ENCODE measurements at regions not wholly inside any gene's neighbourhood (a gene's known extent, or its start where the extent isn't known, plus 50 kb on each side); places are given as distances from the start of the nearest gene placed in this dataset.
A peak's percentile ranks its signal among the peaks of the same experiment; 100 is the strongest.

GRCh38 chr6:95142661-95143335 lies 434.5 kb upstream of the MANEA start:
- no peak for DNase-seq (ENCODE audit: low read depth in 2 of 2)

DNA sequence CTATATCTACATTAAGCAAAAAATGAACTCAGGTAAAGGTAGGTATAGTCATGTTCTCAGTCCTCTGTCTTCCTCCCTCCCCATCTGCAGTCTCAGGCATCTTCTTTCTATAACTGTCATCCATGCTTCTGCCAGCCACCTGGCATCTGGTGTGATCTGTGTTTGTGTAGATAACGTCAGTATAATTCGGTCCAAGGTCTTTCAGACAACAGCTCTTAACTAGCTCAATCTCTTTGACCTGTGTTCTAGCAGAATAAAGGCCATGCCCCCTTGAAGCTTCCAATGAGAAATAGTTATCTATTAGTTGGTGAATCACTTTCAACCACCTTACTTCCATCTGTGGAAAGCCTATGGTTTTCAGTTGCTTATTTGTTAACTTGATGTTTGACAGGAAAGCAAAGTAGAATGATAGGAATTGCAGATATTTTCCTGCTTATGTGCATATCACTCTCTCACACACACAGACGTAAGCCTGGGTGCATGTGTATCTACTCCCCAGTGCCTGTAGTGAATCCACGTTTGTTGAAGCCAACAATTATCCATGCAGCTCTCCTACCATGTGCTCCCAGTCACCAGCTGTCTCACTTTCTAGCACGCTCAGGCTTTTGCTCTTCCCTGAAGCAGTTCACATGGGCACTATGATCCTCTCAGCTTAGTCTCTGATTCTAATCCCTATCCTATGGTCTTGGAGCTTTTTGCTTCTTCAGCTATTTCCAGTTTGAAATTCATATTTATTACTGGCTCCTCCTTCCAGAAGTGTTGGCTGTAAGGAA lies 433.7 kb upstream of the MANEA start:
- no peak for DNase-seq (ENCODE audit: low read depth in 2 of 2)

DNA sequence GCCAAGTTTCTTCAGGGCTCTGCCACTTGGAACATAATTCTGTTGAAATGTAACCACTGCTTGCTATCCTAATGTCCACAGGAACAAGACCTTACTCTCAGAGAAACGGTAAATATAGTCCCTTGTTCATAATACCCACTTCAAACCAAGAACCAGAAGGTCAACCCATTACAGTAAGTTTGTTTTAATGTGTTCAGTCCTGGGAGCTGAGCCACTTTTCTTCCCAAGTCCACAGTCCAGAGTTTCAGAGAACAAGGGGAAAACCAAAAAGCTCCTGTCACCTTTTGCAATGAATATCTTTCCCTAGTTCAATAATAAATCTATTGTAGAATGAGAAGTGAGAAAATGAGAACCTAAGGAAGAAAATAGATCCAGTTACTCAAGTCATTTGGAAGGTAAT lies 431.9 kb upstream of the MANEA start:
- no peak for DNase-seq (ENCODE audit: low read depth in 2 of 2)

DNA sequence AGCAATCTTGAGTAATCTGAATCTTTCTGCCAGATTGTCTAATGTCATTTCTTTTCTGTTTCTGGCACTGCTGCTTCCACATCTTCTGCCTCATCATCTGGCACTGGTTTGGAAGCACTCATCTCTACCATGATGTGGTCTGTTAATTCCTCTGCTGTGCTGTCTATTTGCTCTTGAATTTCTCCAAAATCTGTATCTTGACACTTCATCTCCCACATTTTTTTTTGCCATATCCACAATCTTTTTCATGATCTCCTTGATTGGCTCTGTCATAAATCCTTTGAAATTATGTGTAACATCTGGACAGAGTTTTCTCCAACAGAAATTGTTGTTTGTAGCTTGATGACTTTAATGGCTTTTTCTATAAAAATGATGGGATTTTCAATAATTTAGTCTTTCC lies 417.8 kb upstream of the MANEA start:
- DNase-seq (ENCODE audit: low read depth in 2 of 2), result no peak

DNA sequence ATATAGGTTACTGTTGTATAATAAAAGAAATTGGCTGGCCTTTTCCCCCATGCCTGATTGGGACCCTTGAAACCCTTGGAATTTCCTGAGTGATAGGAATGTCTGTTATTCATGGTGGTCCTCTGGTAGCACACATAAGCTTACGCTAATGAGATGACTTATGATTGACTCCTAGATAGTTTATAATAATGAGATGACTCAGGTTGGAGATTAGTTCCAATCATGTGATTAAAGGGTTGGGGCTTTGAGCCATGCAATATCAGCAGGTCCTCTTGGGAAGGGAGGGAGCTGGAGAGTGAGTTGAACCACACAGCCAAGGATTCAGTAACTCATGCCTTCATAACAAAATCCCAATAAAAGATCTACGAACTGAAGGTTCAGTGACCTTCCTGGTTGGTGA lies 407.6 kb upstream of the MANEA start:
- no peak for DNase-seq (ENCODE audit: low read depth in 2 of 2)

DNA sequence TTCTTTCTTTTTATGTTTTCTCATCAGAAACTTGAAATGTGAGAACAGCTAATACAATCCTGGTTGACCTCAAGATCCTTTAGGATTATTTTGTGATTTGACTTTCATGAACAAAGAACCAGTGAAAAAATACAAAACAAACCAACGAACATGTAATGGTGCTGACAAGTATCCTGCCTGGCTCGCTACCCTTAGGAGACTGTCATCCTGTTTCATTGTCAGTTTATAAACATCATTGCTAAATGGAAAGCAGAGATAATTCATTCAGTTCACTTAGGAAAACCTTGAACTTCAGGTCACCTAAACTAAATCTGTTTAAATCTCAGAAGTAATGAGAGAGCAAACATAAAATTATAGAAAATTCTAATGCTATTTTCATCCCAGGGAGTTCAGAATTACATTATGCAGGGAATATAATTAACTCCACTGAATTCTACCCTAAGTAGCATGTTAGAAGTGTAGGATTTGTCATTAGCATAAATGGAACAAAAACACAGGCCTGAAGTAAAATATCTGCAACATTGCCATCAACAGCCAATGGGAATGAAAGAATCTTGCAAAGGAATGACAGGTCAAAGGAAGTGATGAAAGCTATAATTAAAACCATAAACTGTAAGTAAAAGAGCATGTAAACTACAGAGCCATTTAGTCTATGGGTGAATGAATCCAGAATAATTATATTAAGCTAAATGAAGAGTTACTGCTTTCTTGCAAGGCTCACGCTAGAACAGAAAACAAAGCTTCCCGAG lies 401.2 kb upstream of the MANEA start:
- DNase-seq (ENCODE audit: low read depth in 2 of 2), result no peak

GRCh38 chr6:95185874-95186273 lies 391.5 kb upstream of the MANEA start:
- no peak for DNase-seq (ENCODE audit: low read depth in 2 of 2)

- DNase-seq (ENCODE audit: low read depth in 2 of 2), result no peak
Observed at GRCh38 chr6:95186710-95187109, 390.6 kb upstream of the MANEA start.

DNA sequence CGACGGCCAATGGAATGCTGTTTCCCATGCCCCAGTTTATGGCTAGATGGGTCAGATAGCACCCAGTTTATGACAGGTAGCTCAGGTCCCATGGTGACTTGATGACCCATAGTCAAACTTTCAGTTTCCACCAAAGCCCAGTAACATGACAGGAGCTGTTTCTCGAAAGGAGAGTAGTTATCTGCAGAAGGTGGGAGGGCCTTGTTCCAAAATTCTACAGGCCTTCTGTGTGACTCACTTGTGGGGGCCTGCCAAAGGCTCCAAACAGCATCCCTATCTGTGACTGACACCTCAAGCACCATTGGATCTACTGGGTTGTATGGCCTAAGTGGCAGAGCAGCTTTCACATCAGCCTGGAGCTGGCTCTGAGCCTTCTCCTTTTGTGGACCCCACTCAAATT lies 379.7 kb upstream of the MANEA start:
- no peak for DNase-seq (ENCODE audit: low read depth in 2 of 2)

DNA sequence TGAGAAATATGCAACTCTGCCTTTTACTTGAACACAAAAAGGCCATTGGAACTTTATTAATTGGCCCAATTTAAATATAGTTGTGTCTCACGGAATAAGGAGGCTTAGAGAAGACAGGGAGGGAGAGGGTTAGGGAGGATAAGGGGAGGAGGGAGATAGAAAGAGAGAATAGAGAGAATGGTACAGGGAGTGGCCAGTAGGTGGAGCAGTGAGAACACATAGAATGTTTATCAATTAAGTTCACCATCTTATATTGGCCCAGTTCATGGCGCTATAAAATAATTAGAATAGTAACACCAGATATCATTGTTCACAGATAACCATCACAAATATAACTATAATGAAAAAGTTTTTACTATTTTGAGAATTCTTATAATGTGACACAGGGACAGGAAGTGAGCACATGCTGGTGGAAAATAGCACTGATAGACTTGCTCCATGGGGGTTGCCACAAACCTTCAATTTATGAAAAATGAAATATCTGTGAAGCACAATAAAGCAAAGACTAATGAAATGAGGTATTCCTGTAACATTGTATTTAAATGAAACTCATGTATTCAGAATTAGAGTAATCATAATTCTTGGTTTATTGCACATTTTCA lies 374.1 kb upstream of the MANEA start:
- peak; percentile 1 to 5 for DNase-seq (ENCODE audit: low read depth in 2 of 2)

DNA sequence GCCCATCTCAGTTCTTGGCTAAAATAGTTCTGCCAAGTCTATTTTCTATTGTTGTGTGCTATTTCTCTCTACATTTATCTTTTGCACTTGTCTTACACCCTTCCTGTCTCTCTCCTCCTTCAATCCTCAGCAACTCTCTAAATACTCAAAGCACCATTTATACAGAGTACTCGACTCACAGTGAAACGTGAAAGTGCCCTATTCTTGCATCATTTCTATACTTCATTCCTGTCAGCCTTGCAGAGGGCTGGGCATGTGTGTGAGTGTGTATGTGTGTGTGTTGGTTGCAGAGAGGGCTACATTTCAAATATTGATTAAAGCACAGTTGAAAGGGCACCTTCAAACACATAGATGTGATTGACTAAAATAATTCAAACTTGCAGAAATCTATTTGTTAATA lies 373.2 kb upstream of the MANEA start:
- no peak for DNase-seq (ENCODE audit: low read depth in 2 of 2)

DNA sequence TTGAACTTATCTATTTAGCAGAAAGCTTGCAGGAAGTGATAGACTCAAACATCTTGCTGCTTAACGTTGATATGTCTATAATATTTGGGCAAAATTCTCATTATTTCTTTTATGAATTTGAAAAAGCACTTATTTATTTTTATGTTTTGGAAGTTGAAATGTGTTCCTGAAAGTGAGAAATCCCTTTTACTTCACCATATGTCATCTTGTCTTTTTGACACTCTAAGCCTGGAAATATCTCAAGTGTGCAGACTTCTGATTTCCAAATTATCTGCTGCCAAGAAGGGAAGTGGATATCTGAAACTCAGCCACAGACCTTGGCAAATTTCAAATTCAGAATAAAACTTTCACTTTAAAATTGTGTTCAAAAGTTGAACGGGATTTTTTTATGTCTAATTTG lies 368.7 kb upstream of the MANEA start:
- DNase-seq (ENCODE audit: low read depth in 2 of 2), result no peak

DNA sequence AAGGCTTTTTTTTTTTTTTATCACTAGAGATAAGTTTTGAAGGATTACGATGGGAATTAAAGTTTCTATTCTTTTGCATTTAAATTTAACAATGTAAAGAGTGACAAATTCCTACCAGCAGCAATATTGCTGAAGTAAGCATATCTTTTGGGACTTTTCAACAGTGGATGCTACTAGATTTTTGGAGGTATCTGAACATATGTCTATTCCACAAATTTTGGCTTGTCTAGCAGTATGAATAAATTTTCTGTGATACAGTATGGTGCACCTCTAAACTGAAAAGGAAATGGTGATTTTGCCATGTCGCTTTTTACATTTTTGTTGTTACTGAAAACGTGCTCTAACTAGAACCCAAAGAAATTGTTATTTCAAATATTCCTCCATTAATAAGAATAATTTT lies 368.3 kb upstream of the MANEA start:
- DNase-seq (ENCODE audit: low read depth in 2 of 2), result no peak

DNA sequence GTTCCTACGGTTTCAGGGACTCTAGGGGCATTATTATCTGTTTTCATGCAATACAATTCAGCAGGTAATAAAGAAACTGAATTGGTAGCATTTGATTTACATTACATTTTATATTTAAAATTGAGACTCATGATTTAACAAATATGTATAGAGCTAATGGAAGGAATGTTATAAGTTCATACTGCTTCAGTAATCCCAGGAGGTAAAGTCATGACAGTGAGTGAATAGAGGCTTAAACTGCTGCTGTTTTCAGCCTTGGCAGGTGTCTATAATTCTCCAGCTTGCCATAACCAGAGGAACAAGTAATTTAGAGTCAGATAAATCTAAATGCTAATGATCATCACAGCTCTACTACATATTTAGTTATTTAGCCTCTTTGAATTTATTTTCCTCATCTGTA lies 360.8 kb upstream of the MANEA start:
- DNase-seq (ENCODE audit: low read depth in 2 of 2), result no peak

- DNase-seq (ENCODE audit: low read depth in 2 of 2), result no peak
Observed at GRCh38 chr6:95227351-95227750, 350.0 kb upstream of the MANEA start.

- no peak for DNase-seq (ENCODE audit: low read depth in 2 of 2)
Observed at GRCh38 chr6:95228636-95229035, 348.7 kb upstream of the MANEA start.

GRCh38 chr6:95230071-95230740 lies 347.1 kb upstream of the MANEA start:
- DNase-seq (ENCODE audit: low read depth in 2 of 2), result no peak

- no peak for DNase-seq (ENCODE audit: low read depth in 2 of 2)
Observed at GRCh38 chr6:95231416-95231815, 345.9 kb upstream of the MANEA start.

DNA sequence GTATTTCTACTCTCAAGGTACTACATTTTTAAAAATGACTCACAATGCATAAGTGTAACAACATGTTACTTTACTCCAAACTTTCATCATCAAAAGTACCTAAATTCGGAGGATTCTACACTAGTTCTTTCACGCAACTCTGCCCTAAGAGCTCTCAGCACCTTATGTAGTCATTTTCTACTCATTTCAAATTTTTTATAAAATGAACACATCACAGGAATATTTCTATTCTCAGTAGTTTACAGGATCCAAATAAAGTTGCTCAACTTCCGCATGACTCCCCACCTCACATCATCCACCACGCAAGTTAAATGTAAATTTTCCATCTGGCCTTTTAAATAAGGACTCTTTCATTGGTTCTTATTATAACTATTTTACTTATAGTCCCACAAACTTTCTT lies 344.9 kb upstream of the MANEA start:
- no peak for DNase-seq (ENCODE audit: low read depth in 2 of 2)

- no peak for DNase-seq (ENCODE audit: low read depth in 2 of 2)
Observed at GRCh38 chr6:95233879-95234278, 343.5 kb upstream of the MANEA start.

DNA sequence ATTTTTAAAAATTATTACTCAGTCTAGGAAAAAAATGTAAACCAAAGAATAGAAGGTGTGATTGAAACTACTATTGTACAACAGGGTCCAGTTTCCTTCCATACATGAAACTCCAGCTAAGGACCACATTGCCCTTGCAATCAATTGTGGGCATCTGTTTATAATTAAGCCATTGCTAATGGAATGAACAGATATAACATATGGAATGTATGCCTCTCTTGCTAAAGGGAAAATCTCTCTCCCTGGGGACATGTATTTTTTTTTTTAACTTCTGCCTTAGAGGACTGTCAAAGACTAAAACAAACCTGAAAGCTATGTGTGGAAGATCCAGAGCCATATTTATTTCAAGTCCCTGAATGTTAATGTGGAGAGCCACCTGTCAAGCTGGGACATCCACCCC lies 336.8 kb upstream of the MANEA start:
- no peak for DNase-seq (ENCODE audit: low read depth in 2 of 2)

GRCh38 chr6:95242560-95242959 lies 334.8 kb upstream of the MANEA start:
- DNase-seq (ENCODE audit: low read depth in 2 of 2), result no peak
